K562 (cell line): ENCODE measurements at regions not wholly inside any gene's neighbourhood (a gene's known extent, or its start where the extent isn't known, plus 50 kb on each side); places are given as distances from the start of the nearest gene placed in this dataset.

Source experiments
- BHLHE40 ChIP-seq: IDR thresholded peaks from 2 replicates; pipeline ENCODE4 v1.6.1; 2011; ENCODE audit warnings: low read length, improper control_type of control experiment
- CBX8 ChIP-seq: fragments of 200-600 bp; sonication (generic); IDR thresholded peaks from 2 replicates; pipeline ENCODE4 v1.6.1; 2012; ENCODE audit warnings: borderline replicate concordance, mixed run types, low read depth, mild to moderate bottlenecking, moderate library complexity, mixed read lengths, low read length, control low read depth, inconsistent platforms; ENCODE audit not compliant: poor library complexity, severe bottlenecking; ENCODE audit errors: extremely low read depth
- DPF2 ChIP-seq: fragments of 450-650 bp; IDR thresholded peaks from 2 replicates; pipeline ENCODE4 v1.6.1; 2016
- E2F4 ChIP-seq: sonication (generic); formaldehyde crosslinking; IDR thresholded peaks from 2 replicates; pipeline ENCODE4 v1.8.0; 2022; ENCODE audit warnings: mild to moderate bottlenecking, low read depth, missing genetic modification reagents
- ETV1 ChIP-seq: fragments of 450-650 bp; conservative IDR thresholded peaks from 2 replicates; pipeline ENCODE4 v1.6.1; 2016; ENCODE audit warnings: missing genetic modification characterization, control low read depth, low read depth, missing compliant biosample characterization
- FOSL1 ChIP-seq: fragments of 200-800 bp; sonication (Bioruptor generic); conservative IDR thresholded peaks from 2 replicates; pipeline ENCODE4 v1.6.1; 2016; ENCODE audit warnings: missing genetic modification characterization, missing compliant biosample characterization
- FOXP1 ChIP-seq: sonication (generic); formaldehyde crosslinking; IDR thresholded peaks from 2 replicates; pipeline ENCODE4 v1.8.0; 2022; ENCODE audit warnings: mild to moderate bottlenecking, missing genetic modification reagents
- HIVEP1 ChIP-seq: fragments of 250-450 bp; sonication (Bioruptor Pico); IDR thresholded peaks from 2 replicates; pipeline ENCODE4 v1.4.0; 2020; ENCODE audit warnings: mild to moderate bottlenecking
- NR4A1 ChIP-seq, 2 experiments: fragments of 250-450 bp in 1 of 2; fragments of 450-650 bp in 1 of 2; sonication (Bioruptor Pico) in 1 of 2; IDR thresholded peaks; 2 replicates each; pipeline versions ENCODE4 v1.4.0 to v1.6.1; 2016 to 2020; ENCODE audit warnings: mild to moderate bottlenecking in 2 of 2, missing compliant biosample characterization in 1 of 2, missing genetic modification characterization in 1 of 2, moderate library complexity in 1 of 2
- NUFIP1 ChIP-seq: fragments of 450-650 bp; IDR thresholded peaks from 2 replicates; pipeline ENCODE4 v1.6.1; 2018; ENCODE audit not compliant: partially characterized antibody
- RB1 ChIP-seq: fragments of 450-650 bp; IDR thresholded peaks from 2 replicates; pipeline ENCODE4 v1.6.1; 2017; ENCODE audit warnings: low read depth, mild to moderate bottlenecking
- SAFB2 ChIP-seq: fragments of 200-400 bp; formaldehyde crosslinking; IDR thresholded peaks from 2 replicates; pipeline ENCODE4 v1.6.1; 2018; ENCODE audit warnings: borderline replicate concordance, low read length, low read depth, moderate library complexity; ENCODE audit not compliant: severe bottlenecking
- SRSF3 ChIP-seq: fragments of 200-400 bp; formaldehyde crosslinking; IDR thresholded peaks from 2 replicates; pipeline ENCODE4 v1.6.1; 2016; ENCODE audit warnings: mild to moderate bottlenecking, low read length, moderate library complexity; ENCODE audit not compliant: insufficient read depth
- SRSF7 ChIP-seq: fragments of 200-400 bp; formaldehyde crosslinking; optimal IDR thresholded peaks from 2 replicates; pipeline ENCODE3; 2017; ENCODE audit warnings: mild to moderate bottlenecking, low read depth, low read length
- TOE1 ChIP-seq, 2 experiments: fragments of 450-650 bp in 1 of 2; sonication (generic) in 1 of 2; formaldehyde crosslinking in 1 of 2; IDR thresholded peaks; 2 replicates each; pipeline versions ENCODE4 v1.7.1 to v1.8.0; 2016 to 2022; ENCODE audit warnings: borderline replicate concordance in 2 of 2, mild to moderate bottlenecking in 2 of 2, antibody characterized with exemption in 1 of 2, inconsistent platforms in 1 of 2, low read depth in 1 of 2, missing genetic modification reagents in 1 of 2, moderate library complexity in 1 of 2
- U2AF1 ChIP-seq: fragments of 200-400 bp; formaldehyde crosslinking; optimal IDR thresholded peaks from 2 replicates; pipeline ENCODE3; 2017; ENCODE audit warnings: mild to moderate bottlenecking, low read depth, low read length, moderate library complexity
- XRCC4 ChIP-seq: IDR thresholded peaks from one replicate; pipeline ENCODE4 v1.6.1; 2011; ENCODE audit not compliant: insufficient read depth, insufficient read length; ENCODE audit errors: extremely low read depth
- ZNF140 ChIP-seq: fragments of 250-450 bp; sonication (Bioruptor Pico); IDR thresholded peaks from 2 replicates; pipeline ENCODE4 v1.8.0; 2021; ENCODE audit warnings: moderate library complexity, mild to moderate bottlenecking, inconsistent platforms
- TF ChIP-seq, protein P1 (sequence below): sonication (generic); formaldehyde crosslinking; IDR thresholded peaks from 2 replicates; pipeline ENCODE4 v1.8.0; 2022; ENCODE audit warnings: missing genetic modification reagents, mild to moderate bottlenecking, borderline replicate concordance
- TF ChIP-seq, protein P2 (sequence below): fragments of 450-650 bp; formaldehyde crosslinking; IDR thresholded peaks from 2 replicates; pipeline ENCODE4 v1.4.0; 2020; ENCODE audit warnings: mild to moderate bottlenecking
- TF ChIP-seq, protein P3 (sequence below): fragments of 200-400 bp; formaldehyde crosslinking; IDR thresholded peaks from 2 replicates; pipeline ENCODE4 v1.6.1; 2017; ENCODE audit warnings: mild to moderate bottlenecking, low read depth, low read length, moderate library complexity

DNA sequence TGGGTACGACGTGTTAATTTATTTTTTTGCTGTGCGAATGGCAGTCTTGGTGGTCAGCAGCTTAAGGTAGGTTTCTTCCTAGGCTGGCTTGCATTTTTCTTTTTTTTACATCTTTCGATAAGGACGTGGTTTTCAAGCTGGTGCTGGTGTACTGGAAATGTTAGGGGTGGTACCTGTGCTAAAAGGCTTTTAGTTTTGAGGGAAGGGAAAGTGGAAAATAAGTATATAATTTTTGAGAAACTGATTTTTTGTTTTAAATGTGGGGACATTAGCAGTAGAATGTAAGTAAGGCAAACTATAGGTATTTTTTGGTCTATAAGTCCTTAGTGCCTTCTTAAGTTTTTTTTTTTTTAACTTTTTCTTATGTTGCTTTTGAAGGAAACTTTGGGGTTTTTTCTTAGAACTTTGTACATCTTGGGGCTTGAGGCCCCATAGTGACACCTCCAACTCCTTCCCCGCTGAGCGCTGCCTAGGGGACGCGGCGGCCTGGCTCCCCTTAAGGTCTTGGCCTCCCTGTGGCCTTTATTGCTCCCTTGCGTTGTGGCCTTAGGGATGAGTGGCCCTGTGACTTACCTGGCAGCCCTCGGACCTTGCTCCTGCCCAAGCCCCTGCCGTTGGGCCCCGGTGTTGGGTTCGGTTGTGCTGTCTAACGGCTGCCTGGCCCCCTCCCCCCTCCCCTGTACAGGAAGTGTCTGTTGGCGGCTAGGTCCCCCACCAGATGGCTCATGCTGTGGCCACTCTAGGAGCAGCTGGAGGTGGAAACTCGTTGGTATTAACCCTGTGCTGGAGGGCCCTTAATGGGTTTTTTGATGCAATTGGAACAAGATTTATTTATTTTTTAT is 88.0 kb upstream of the RPRML start (continued):
- TF ChIP-seq, protein P1, sequence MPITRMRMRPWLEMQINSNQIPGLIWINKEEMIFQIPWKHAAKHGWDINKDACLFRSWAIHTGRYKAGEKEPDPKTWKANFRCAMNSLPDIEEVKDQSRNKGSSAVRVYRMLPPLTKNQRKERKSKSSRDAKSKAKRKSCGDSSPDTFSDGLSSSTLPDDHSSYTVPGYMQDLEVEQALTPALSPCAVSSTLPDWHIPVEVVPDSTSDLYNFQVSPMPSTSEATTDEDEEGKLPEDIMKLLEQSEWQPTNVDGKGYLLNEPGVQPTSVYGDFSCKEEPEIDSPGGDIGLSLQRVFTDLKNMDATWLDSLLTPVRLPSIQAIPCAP: no peak
- TF ChIP-seq U2AF1 (no peak), NR4A1 (CRISPR knock-in tag; IDR thresholded peaks at IDR 0.05) (no peak), NR4A1 (tag; IDR thresholded peaks at IDR 0.05) (peak; percentile 67), DPF2 (0 out of 2 replicates have a peak, but pooled peaks have one; percentile 29), SAFB2 (no peak), SRSF3 (no peak), FOXP1 (CRISPR knock-in tag) (peak; percentile 54; the same call in 1 of the 2 replicates), ETV1 (peak; percentile 93), FOSL1 (tag) (peak; percentile 72), XRCC4 (no peak), TOE1 (IDR thresholded peaks at IDR 0.05; ENCODE audit: borderline replicate concordance) (peak; percentile 85), TOE1 (CRISPR knock-in tag; IDR thresholded peaks at IDR 0.05; ENCODE audit: borderline replicate concordance, low read depth) (no peak), E2F4 (CRISPR knock-in tag) (no peak), NUFIP1 (peak; percentile 72), BHLHE40 (peak; percentile 44; the same call in 1 of the 2 replicates), RB1 (peak; percentile 93), CBX8 (no peak), HIVEP1 (CRISPR knock-in tag) (no peak), SRSF7 (no peak), ZNF140 (no peak)
- TF ChIP-seq, protein P2, sequence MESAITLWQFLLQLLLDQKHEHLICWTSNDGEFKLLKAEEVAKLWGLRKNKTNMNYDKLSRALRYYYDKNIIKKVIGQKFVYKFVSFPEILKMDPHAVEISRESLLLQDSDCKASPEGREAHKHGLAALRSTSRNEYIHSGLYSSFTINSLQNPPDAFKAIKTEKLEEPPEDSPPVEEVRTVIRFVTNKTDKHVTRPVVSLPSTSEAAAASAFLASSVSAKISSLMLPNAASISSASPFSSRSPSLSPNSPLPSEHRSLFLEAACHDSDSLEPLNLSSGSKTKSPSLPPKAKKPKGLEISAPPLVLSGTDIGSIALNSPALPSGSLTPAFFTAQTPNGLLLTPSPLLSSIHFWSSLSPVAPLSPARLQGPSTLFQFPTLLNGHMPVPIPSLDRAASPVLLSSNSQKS: no peak
- TF ChIP-seq, protein P3, sequence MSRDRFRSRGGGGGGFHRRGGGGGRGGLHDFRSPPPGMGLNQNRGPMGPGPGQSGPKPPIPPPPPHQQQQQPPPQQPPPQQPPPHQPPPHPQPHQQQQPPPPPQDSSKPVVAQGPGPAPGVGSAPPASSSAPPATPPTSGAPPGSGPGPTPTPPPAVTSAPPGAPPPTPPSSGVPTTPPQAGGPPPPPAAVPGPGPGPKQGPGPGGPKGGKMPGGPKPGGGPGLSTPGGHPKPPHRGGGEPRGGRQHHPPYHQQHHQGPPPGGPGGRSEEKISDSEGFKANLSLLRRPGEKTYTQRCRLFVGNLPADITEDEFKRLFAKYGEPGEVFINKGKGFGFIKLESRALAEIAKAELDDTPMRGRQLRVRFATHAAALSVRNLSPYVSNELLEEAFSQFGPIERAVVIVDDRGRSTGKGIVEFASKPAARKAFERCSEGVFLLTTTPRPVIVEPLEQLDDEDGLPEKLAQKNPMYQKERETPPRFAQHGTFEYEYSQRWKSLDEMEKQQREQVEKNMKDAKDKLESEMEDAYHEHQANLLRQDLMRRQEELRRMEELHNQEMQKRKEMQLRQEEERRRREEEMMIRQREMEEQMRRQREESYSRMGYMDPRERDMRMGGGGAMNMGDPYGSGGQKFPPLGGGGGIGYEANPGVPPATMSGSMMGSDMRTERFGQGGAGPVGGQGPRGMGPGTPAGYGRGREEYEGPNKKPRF: no peak
